ENCODE measurements at regions not wholly inside any gene's neighbourhood (a gene's known extent, or its start where the extent isn't known, plus 50 kb on each side); places are given as distances from the start of the nearest gene placed in this dataset.

DNA sequence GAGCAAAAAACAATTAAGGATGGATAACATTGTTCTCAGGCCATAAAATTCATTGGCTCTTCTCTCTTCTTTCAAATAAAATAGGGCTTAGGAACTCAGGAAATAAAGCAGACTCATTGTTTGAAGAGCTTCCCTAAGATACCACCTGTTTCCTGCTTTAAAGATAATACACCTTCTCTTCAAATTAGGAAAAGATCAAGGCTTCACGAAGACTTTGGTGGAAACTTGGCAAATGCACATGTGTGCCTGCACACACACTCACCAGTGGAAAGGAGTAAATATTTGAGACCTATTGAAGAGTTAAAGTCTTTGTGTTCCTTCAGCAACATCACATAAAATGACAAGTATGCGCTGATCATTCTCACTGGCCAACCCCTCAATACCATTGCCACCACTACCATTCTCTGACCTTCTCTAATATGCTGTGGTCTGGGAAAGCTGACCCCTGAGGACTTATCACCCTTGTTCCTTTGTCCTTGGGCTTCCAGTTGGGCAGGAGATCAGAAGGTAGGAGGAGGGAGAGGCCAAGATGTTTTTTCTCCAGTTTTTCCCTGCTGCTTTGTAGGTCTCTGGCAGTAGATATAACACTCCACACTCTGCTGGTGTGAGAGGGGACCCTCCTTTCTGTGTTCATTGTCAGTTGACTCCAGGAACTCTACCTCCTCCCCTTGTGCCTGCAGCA lies 53.5 kb upstream of the SPOPL start (continued):
- TF ChIP-seq, protein P1, sequence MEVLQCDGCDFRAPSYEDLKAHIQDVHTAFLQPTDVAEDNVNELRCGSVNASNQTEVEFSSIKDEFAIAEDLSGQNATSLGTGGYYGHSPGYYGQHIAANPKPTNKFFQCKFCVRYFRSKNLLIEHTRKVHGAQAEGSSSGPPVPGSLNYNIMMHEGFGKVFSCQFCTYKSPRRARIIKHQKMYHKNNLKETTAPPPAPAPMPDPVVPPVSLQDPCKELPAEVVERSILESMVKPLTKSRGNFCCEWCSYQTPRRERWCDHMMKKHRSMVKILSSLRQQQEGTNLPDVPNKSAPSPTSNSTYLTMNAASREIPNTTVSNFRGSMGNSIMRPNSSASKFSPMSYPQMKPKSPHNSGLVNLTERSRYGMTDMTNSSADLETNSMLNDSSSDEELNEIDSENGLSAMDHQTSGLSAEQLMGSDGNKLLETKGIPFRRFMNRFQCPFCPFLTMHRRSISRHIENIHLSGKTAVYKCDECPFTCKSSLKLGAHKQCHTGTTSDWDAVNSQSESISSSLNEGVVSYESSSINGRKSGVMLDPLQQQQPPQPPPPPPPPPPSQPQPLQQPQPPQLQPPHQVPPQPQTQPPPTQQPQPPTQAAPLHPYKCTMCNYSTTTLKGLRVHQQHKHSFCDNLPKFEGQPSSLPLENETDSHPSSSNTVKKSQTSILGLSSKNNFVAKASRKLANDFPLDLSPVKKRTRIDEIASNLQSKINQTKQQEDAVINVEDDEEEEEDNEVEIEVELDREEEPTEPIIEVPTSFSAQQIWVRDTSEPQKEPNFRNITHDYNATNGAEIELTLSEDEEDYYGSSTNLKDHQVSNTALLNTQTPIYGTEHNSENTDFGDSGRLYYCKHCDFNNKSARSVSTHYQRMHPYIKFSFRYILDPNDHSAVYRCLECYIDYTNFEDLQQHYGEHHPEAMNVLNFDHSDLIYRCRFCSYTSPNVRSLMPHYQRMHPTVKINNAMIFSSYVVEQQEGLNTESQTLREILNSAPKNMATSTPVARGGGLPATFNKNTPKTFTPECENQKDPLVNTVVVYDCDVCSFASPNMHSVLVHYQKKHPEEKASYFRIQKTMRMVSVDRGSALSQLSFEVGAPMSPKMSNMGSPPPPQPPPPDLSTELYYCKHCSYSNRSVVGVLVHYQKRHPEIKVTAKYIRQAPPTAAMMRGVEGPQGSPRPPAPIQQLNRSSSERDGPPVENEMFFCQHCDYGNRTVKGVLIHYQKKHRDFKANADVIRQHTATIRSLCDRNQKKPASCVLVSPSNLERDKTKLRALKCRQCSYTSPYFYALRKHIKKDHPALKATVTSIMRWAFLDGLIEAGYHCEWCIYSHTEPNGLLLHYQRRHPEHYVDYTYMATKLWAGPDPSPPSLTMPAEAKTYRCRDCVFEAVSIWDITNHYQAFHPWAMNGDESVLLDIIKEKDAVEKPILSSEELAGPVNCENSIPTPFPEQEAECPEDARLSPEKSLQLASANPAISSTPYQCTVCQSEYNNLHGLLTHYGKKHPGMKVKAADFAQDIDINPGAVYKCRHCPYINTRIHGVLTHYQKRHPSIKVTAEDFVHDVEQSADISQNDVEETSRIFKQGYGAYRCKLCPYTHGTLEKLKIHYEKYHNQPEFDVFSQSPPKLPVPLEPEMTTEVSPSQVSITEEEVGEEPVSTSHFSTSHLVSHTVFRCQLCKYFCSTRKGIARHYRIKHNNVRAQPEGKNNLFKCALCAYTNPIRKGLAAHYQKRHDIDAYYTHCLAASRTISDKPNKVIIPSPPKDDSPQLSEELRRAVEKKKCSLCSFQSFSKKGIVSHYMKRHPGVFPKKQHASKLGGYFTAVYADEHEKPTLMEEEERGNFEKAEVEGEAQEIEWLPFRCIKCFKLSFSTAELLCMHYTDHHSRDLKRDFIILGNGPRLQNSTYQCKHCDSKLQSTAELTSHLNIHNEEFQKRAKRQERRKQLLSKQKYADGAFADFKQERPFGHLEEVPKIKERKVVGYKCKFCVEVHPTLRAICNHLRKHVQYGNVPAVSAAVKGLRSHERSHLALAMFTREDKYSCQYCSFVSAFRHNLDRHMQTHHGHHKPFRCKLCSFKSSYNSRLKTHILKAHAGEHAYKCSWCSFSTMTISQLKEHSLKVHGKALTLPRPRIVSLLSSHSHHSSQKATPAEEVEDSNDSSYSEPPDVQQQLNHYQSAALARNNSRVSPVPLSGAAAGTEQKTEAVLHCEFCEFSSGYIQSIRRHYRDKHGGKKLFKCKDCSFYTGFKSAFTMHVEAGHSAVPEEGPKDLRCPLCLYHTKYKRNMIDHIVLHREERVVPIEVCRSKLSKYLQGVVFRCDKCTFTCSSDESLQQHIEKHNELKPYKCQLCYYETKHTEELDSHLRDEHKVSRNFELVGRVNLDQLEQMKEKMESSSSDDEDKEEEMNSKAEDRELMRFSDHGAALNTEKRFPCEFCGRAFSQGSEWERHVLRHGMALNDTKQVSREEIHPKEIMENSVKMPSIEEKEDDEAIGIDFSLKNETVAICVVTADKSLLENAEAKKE (CRISPR knock-in tag; IDR thresholded peaks at IDR 0.05) = no peak
- TF ChIP-seq JUNB (IDR thresholded peaks at IDR 0.05; ENCODE audit: unreplicated experiment) = no peak

All from GM23338 (cell line).